ENCODE measurements at regions not wholly inside any gene's neighbourhood (a gene's known extent, or its start where the extent isn't known, plus 50 kb on each side); places are given as distances from the start of the nearest gene placed in this dataset.

- no TSS peak for BruUV-seq (replicated peaks)
- Histone ChIP-seq H3K9me3 (no peaks in the 10 kb centered on the region), H3K36me3 (ENCODE audit: control insufficient read depth, insufficient read depth, low read length) (no peaks in the 10 kb centered on the region), H3K4me3 (ENCODE audit: low read depth, low read length) (no peak overlapping the region), H3K27me3 (replicated peaks; ENCODE audit: control insufficient read depth, insufficient read depth, low read length) (no peaks in the 10 kb centered on the region), H3K4me1 (no peaks in the 10 kb centered on the region)
- CTCF ChIA-PET, result no interaction called here
- no peak for TF ChIP-seq CTCF (IDR thresholded peaks at IDR 0.05; ENCODE audit: insufficient read depth in 1 of 2, low read depth in 1 of 2, low read length in 1 of 2, severe bottlenecking in 1 of 2, unreplicated experiment in 1 of 2)
- no peaks in the 10 kb centered on the region for H3K27me3 Mint-ChIP-seq (ENCODE audit: insufficient read depth, unreplicated experiment)
- H3K9me3 Mint-ChIP-seq (ENCODE audit: unreplicated experiment), result no peaks in the 10 kb centered on the region
- intact Hi-C loops (cut with micrococcal nuclease; ENCODE audit: unreplicated experiment), result no loop called here
- H3K4me1 Mint-ChIP-seq (ENCODE audit: low read depth, unreplicated experiment), result no peaks in the 10 kb centered on the region
- H3K27ac Mint-ChIP-seq (ENCODE audit: unreplicated experiment), result no peak overlapping the region
- no peaks in the 10 kb centered on the region for H3K36me3 Mint-ChIP-seq (ENCODE audit: insufficient read depth, unreplicated experiment)
- POLR2A ChIA-PET, result no interaction called here
- no peak overlapping the region for H3K4me3 Mint-ChIP-seq (ENCODE audit: unreplicated experiment)
- no peak for DNase-seq
These were observed 159.9 kb upstream of the SLIT2 start for GRCh38 chr4:20091781-20092180.

GRCh38 chr4:20087522-20087911 lies 164.2 kb upstream of the SLIT2 start:
- intact Hi-C loops (cut with micrococcal nuclease; ENCODE audit: unreplicated experiment), result no loop called here
- H3K4me3 Mint-ChIP-seq (ENCODE audit: unreplicated experiment), result no peak overlapping the region

GRCh38 chr4:20086799-20087521 lies 164.7 kb upstream of the SLIT2 start:
- Mint-ChIP-seq H3K9me3 (ENCODE audit: unreplicated experiment) (no peaks in the 10 kb centered on the region), H3K4me1 (ENCODE audit: low read depth, unreplicated experiment) (no peaks in the 10 kb centered on the region), H3K36me3 (ENCODE audit: insufficient read depth, unreplicated experiment) (no peaks in the 10 kb centered on the region), H3K4me3 (ENCODE audit: unreplicated experiment) (no peak overlapping the region), H3K27me3 (ENCODE audit: insufficient read depth, unreplicated experiment) (no peaks in the 10 kb centered on the region), H3K27ac (ENCODE audit: unreplicated experiment) (no peak overlapping the region)
- POLR2A ChIA-PET, result no interaction called here
- no peaks in the 10 kb centered on the region for H3K27me3 ChIP-seq (replicated peaks; ENCODE audit: control insufficient read depth, insufficient read depth, low read length)
- no TSS peak for BruUV-seq (replicated peaks)
- no peak for TF ChIP-seq CTCF (IDR thresholded peaks at IDR 0.05; ENCODE audit: insufficient read depth in 1 of 2, low read depth in 1 of 2, low read length in 1 of 2, severe bottlenecking in 1 of 2, unreplicated experiment in 1 of 2)
- no peaks in the 10 kb centered on the region for H3K4me1 ChIP-seq
- DNase-seq, result peak in 1 of 2 experiments; percentile 33
- no peaks in the 10 kb centered on the region for H3K9me3 ChIP-seq
- intact Hi-C loops (cut with micrococcal nuclease; ENCODE audit: unreplicated experiment), result no loop called here
- CTCF ChIA-PET, result no interaction called here
- no peaks in the 10 kb centered on the region for H3K36me3 ChIP-seq (ENCODE audit: control insufficient read depth, insufficient read depth, low read length)
- no peak overlapping the region for H3K4me3 ChIP-seq (ENCODE audit: low read depth, low read length)

More at GRCh38 chr4:20087522-20087911, 164.2 kb upstream of the SLIT2 start:
- no peaks in the 10 kb centered on the region for H3K27me3 ChIP-seq (replicated peaks; ENCODE audit: control insufficient read depth, insufficient read depth, low read length)
- Mint-ChIP-seq H3K27ac (ENCODE audit: unreplicated experiment) (no peak overlapping the region), H3K36me3 (ENCODE audit: insufficient read depth, unreplicated experiment) (no peaks in the 10 kb centered on the region), H3K4me1 (ENCODE audit: low read depth, unreplicated experiment) (no peaks in the 10 kb centered on the region), H3K9me3 (ENCODE audit: unreplicated experiment) (no peaks in the 10 kb centered on the region), H3K27me3 (ENCODE audit: insufficient read depth, unreplicated experiment) (no peaks in the 10 kb centered on the region)
- BruUV-seq (replicated peaks), result no TSS peak
- no peaks in the 10 kb centered on the region for H3K4me1 ChIP-seq
- CTCF ChIA-PET, result no interaction called here
- TF ChIP-seq CTCF (IDR thresholded peaks at IDR 0.05; ENCODE audit: insufficient read depth in 1 of 2, low read depth in 1 of 2, low read length in 1 of 2, severe bottlenecking in 1 of 2, unreplicated experiment in 1 of 2), result no peak
- DNase-seq, result no peak
- no peaks in the 10 kb centered on the region for H3K36me3 ChIP-seq (ENCODE audit: control insufficient read depth, insufficient read depth, low read length)
- POLR2A ChIA-PET, result no interaction called here
- H3K4me3 ChIP-seq (ENCODE audit: low read depth, low read length), result no peak overlapping the region
- no peaks in the 10 kb centered on the region for H3K9me3 ChIP-seq

Data from Caco-2 (cell line).